K562 (cell line): ENCODE measurements at regions not wholly inside any gene's neighbourhood (a gene's known extent, or its start where the extent isn't known, plus 50 kb on each side); places are given as distances from the start of the nearest gene placed in this dataset.

Experiments used
- CCNT2 ChIP-seq: IDR thresholded peaks from 2 replicates; pipeline ENCODE4 v1.6.1; 2011; ENCODE audit warnings: borderline replicate concordance, low read depth, mild to moderate bottlenecking, moderate library complexity, mixed read lengths, low read length; ENCODE audit not compliant: insufficient read length; ENCODE audit errors: extremely low read depth
- ESRRB ChIP-seq: fragments of 250-450 bp; sonication (Bioruptor Pico); IDR thresholded peaks from 2 replicates; pipeline ENCODE4 v1.5.0; 2020; ENCODE audit warnings: mild to moderate bottlenecking, moderate library complexity, borderline replicate concordance
- MTA1 ChIP-seq: fragments of 450-650 bp; IDR thresholded peaks from 2 replicates; pipeline ENCODE4 v1.6.1; 2017; ENCODE audit warnings: borderline replicate concordance
- NEUROD1 ChIP-seq: fragments of 150-350 bp; IDR thresholded peaks from 2 replicates; pipeline ENCODE4 v1.6.1; 2014; ENCODE audit warnings: borderline replicate concordance, low read length, low read depth; ENCODE audit not compliant: partially characterized antibody
- NFRKB ChIP-seq: fragments of 450-650 bp; IDR thresholded peaks from 2 replicates; pipeline ENCODE4 v1.6.1; 2016; ENCODE audit warnings: low read depth
- SUPT5H ChIP-seq: fragments of 450-650 bp; IDR thresholded peaks from 2 replicates; pipeline ENCODE4 v1.6.1; 2016
- TF ChIP-seq, protein P1 (sequence below), 3 experiments: IDR thresholded peaks in 2 of 3; conservative IDR thresholded peaks in 1 of 3; 2 replicates each; pipeline ENCODE4 v1.5.1; 2011 to 2012; ENCODE audit warnings: low read length in 3 of 3, mild to moderate bottlenecking in 3 of 3, control low read depth in 2 of 3, improper control_type of control experiment in 1 of 3, inconsistent platforms in 1 of 3, low read depth in 1 of 3, mixed read lengths in 1 of 3, moderate library complexity in 1 of 3; ENCODE audit not compliant: insufficient read depth in 2 of 3
- TF ChIP-seq, protein P2 (sequence below): fragments of 250-450 bp; sonication (Bioruptor Pico); IDR thresholded peaks from 2 replicates; pipeline ENCODE4 v1.5.0; 2020; ENCODE audit warnings: mild to moderate bottlenecking

DNA sequence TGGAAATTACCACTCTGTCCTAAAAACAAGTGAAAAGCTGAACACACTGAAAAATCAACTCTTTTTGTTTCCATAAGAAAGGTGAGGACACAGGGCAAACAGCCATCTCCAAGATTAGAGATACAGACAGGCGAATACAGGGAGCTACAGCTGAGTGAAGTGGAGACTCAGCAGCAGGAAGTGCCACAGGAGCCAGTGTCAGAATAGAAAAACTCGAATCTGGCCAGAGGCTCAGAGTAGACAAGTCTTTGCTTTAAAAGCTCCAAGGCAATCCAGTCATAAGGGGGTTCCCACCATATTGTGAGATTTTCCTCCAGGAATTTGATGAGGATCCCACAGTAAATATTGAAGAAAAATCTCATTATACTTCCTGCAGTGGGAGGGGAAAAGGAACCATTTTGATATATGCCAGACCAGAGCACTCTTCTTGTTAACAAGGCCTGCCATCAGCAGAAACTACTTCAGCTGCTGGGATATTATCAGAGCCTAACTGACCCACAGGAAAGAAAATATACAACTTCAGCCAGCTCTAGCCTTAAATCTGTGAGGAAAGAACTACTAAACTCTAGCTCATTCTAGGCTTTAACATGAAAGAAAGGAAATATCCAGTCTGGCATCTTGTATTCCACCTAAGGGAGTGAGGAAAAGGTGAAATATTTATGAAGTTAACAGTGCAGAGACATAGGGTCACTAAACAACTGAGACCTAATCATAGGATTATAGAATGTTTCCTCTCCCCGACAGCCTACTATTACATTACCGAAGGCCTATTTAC is 256.2 kb upstream of the OLFM3 start (continued):
- TF ChIP-seq, protein P1, sequence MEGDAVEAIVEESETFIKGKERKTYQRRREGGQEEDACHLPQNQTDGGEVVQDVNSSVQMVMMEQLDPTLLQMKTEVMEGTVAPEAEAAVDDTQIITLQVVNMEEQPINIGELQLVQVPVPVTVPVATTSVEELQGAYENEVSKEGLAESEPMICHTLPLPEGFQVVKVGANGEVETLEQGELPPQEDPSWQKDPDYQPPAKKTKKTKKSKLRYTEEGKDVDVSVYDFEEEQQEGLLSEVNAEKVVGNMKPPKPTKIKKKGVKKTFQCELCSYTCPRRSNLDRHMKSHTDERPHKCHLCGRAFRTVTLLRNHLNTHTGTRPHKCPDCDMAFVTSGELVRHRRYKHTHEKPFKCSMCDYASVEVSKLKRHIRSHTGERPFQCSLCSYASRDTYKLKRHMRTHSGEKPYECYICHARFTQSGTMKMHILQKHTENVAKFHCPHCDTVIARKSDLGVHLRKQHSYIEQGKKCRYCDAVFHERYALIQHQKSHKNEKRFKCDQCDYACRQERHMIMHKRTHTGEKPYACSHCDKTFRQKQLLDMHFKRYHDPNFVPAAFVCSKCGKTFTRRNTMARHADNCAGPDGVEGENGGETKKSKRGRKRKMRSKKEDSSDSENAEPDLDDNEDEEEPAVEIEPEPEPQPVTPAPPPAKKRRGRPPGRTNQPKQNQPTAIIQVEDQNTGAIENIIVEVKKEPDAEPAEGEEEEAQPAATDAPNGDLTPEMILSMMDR (IDR thresholded peaks at IDR 0.05 in 2 of 3, conservative IDR thresholded peaks at IDR 0.05 in 1 of 3; ENCODE audit: insufficient read depth in 2 of 3, low read depth in 1 of 3, low read length in 3 of 3): no peak
- TF ChIP-seq SUPT5H (no peak), ESRRB (CRISPR knock-in tag) (no peak), MTA1 (no peak), NEUROD1 (no peak), NFRKB (no peak), CCNT2 (no peak)
- TF ChIP-seq, protein P2, sequence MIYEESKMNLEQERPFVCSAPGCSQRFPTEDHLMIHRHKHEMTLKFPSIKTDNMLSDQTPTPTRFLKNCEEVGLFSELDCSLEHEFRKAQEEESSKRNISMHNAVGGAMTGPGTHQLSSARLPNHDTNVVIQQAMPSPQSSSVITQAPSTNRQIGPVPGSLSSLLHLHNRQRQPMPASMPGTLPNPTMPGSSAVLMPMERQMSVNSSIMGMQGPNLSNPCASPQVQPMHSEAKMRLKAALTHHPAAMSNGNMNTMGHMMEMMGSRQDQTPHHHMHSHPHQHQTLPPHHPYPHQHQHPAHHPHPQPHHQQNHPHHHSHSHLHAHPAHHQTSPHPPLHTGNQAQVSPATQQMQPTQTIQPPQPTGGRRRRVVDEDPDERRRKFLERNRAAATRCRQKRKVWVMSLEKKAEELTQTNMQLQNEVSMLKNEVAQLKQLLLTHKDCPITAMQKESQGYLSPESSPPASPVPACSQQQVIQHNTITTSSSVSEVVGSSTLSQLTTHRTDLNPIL (CRISPR knock-in tag): no peak
